HUDEP-2 (cell line): ENCODE measurements at regions not wholly inside any gene's neighbourhood (a gene's known extent, or its start where the extent isn't known, plus 50 kb on each side); places are given as distances from the start of the nearest gene placed in this dataset.
"Not testable (repeated sequence)": the region's sequence is repeated elsewhere in the genome, so short reads cannot be mapped to it uniquely, and the experiment has no call there.

ENCODE experiments used
- DNase-seq, 76 experiments: peaks; one replicate each; lab custom pipeline; 2025; ENCODE audit not compliant: unreplicated experiment in 76 of 76; lab: John Stamatoyannopoulos, UW

- DNase-seq: no peak
These were observed 133.3 kb upstream of the DMRT1 start for GRCh38 chr9:708182-708550.

- no peak for DNase-seq
These were observed 132.7 kb upstream of the DMRT1 start for GRCh38 chr9:708551-709432.

GRCh38 chr9:710951-711745 lies 130.3 kb upstream of the DMRT1 start:
- DNase-seq: no peak

- DNase-seq: no peak
These were observed 129.5 kb upstream of the DMRT1 start for GRCh38 chr9:711761-712553.

- no peak for DNase-seq
These were observed 128.9 kb upstream of the DMRT1 start for GRCh38 chr9:712643-713042.

- no peak for DNase-seq
These were observed 128.4 kb upstream of the DMRT1 start for GRCh38 chr9:713091-713490.

GRCh38 chr9:714675-715074 lies 126.8 kb upstream of the DMRT1 start:
- no peak for DNase-seq

- DNase-seq: no peak
These were observed 126.2 kb upstream of the DMRT1 start for GRCh38 chr9:715300-715699.

GRCh38 chr9:715743-716400 lies 125.6 kb upstream of the DMRT1 start:
- DNase-seq: no peak

GRCh38 chr9:717722-718121 lies 123.8 kb upstream of the DMRT1 start:
- no peak for DNase-seq

- no peak for DNase-seq
These were observed 121.1 kb upstream of the DMRT1 start for GRCh38 chr9:720239-720881.

GRCh38 chr9:722388-722980 lies 119.0 kb upstream of the DMRT1 start:
- DNase-seq: no peak

GRCh38 chr9:724461-724860 lies 117.0 kb upstream of the DMRT1 start:
- DNase-seq: not testable (repeated sequence)

- DNase-seq: no peak
These were observed 115.5 kb upstream of the DMRT1 start for GRCh38 chr9:726005-726404.

GRCh38 chr9:727767-728166 lies 113.7 kb upstream of the DMRT1 start:
- no peak for DNase-seq

GRCh38 chr9:728535-728934 lies 113.0 kb upstream of the DMRT1 start:
- DNase-seq: no peak

- no peak for DNase-seq
These were observed 110.0 kb upstream of the DMRT1 start for GRCh38 chr9:731474-731873.

- no peak for DNase-seq
These were observed 106.5 kb upstream of the DMRT1 start for GRCh38 chr9:734831-735511.

- no peak for DNase-seq
These were observed 103.9 kb upstream of the DMRT1 start for GRCh38 chr9:737400-738120.
